ENCODE measurements at regions not wholly inside any gene's neighbourhood (a gene's known extent, or its start where the extent isn't known, plus 50 kb on each side); places are given as distances from the start of the nearest gene placed in this dataset.

DNA sequence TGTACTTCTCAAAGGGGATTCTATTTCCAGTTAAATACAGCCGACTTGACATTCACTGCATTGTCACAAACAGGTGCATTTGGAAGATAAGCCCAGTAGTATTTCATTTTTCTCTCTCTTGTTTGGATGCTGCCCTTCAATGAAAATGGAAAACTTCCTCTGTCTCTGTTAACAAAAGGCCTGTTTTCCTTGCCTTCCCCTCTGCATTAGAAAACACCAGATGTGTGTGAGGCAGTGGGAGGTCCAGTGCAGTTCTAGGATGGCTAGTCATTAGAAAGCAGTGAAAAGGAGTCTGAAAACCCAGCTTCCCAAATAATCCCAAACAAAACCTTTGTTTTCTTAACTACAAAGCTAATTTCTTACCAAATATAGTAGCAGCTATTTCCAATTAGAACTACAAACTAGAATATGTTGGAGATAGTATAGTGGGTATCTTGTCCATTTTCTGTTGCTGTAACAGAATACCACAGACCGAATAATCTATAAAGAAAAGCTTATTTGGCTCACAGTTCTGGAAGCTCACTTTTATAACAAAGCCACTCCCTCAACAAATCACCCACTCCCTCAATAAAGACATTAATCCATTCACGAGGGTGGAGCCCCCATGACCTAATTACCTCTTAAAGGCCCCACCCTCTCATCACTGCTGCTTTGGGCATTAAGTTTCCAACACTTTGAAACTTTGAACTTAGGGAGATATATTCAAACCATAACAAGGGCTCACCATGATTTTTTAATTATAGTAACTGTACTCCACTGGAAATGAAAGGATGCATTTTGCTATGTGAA is 452.1 kb upstream of the RPS6KA3 start:
- no peaks in the 10 kb centered on the region for H3K4me1 ChIP-seq
- H3K27me3 ChIP-seq, result no peaks in the 10 kb centered on the region
- no peaks in the 10 kb centered on the region for H3K9me3 ChIP-seq
- no peak for ATAC-seq
- no peaks in the 10 kb centered on the region for H3K36me3 ChIP-seq
- no peak overlapping the region for H3K4me3 ChIP-seq
- no peak for TF ChIP-seq POLR2AphosphoS5 (IDR thresholded peaks at IDR 0.05)
- TF ChIP-seq, protein P1, sequence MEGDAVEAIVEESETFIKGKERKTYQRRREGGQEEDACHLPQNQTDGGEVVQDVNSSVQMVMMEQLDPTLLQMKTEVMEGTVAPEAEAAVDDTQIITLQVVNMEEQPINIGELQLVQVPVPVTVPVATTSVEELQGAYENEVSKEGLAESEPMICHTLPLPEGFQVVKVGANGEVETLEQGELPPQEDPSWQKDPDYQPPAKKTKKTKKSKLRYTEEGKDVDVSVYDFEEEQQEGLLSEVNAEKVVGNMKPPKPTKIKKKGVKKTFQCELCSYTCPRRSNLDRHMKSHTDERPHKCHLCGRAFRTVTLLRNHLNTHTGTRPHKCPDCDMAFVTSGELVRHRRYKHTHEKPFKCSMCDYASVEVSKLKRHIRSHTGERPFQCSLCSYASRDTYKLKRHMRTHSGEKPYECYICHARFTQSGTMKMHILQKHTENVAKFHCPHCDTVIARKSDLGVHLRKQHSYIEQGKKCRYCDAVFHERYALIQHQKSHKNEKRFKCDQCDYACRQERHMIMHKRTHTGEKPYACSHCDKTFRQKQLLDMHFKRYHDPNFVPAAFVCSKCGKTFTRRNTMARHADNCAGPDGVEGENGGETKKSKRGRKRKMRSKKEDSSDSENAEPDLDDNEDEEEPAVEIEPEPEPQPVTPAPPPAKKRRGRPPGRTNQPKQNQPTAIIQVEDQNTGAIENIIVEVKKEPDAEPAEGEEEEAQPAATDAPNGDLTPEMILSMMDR (IDR thresholded peaks at IDR 0.05), result no peak
- TF ChIP-seq EP300 (IDR thresholded peaks at IDR 0.05), result no peak
- TF ChIP-seq POLR2A (IDR thresholded peaks at IDR 0.05), result no peak
- H3K27ac ChIP-seq, result no peak overlapping the region
- 25 to 52% methylated on average over 2 to 3 of the region's 3 CpGs for WGBS, 2 donors (ENCODE audit: low coverage in 1 of 2)

DNA sequence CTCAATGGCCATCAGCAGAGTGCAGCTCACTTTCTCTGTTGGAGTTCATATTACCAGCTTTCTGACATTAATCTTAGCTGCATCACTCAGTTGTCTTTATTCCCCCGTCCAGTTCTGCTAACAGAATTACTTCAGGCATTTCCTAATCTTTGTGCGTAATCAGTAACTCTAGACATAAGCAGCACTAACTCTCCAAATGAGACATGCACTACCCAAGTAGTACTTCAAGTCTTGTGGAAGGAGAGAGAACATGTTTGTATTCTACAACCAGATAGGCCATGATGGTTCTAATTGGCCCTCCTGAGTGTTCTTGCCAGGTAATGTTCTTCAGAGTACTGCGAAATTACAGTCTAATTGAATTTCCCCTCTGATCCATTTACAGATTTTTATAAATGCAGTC is 448.5 kb upstream of the RPS6KA3 start:
- 78 to 80% methylated on average over 1 to 2 of the region's 3 CpGs for WGBS, 2 donors (ENCODE audit: low coverage in 1 of 2)
- ATAC-seq, result no peak
- Histone ChIP-seq H3K27me3 (no peaks in the 10 kb centered on the region), H3K27ac (no peak overlapping the region), H3K4me1 (no peaks in the 10 kb centered on the region), H3K9me3 (no peaks in the 10 kb centered on the region), H3K36me3 (no peaks in the 10 kb centered on the region), H3K4me3 (no peak overlapping the region)
- TF ChIP-seq, protein P1 (IDR thresholded peaks at IDR 0.05), result no peak
- no peak for TF ChIP-seq EP300 (IDR thresholded peaks at IDR 0.05)

DNA sequence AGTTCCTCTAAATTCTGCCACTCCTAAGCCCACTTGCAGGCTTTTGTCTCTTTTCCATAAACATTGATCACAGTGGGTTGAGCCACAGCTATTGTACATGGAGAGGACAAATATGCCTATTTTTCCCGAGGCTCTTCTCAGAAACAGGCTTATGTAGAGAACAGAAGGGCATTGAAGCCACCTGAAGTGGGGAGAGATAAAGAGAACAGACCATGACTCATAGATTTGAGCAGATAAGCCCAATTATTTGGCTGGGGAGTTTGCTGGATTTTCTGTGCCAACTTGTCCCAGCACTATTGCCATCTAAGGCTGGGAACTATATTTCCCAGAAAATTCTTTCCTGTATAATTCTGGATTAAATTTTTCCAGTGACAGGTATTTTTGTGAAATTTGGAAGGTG is 446.1 kb upstream of the RPS6KA3 start:
- Histone ChIP-seq H3K4me1 (no peaks in the 10 kb centered on the region), H3K27me3 (no peaks in the 10 kb centered on the region), H3K27ac (no peak overlapping the region), H3K36me3 (no peaks in the 10 kb centered on the region), H3K4me3 (no peak overlapping the region), H3K9me3 (no peaks in the 10 kb centered on the region)
- 0 to 33% methylated on average over 1 of the region's 1 CpG for WGBS, 2 donors (ENCODE audit: low coverage in 1 of 2)
- ATAC-seq, result no peak
- TF ChIP-seq POLR2AphosphoS5 (IDR thresholded peaks at IDR 0.05) (no peak), EP300 (IDR thresholded peaks at IDR 0.05) (no peak), POLR2A (IDR thresholded peaks at IDR 0.05) (no peak)
- TF ChIP-seq, protein P1 (IDR thresholded peaks at IDR 0.05), result no peak

DNA sequence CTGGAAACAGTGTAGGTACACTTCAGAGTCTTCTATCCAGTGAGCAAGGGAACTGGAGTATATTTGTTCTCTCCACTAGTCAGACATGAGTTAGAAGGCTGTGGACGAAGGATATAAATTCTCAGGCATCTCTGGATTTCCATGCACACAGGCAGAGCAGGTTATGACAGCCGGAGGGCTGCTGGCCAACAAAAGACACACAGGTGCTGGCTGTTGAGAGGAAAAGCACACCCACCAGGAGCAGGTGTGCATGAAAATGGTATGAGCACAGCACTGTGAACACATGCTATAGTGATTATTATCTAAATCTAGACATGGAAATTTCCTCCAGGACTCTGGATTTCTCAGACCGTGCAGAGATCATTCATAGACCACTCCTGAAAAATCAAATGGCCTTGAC is 444.7 kb upstream of the RPS6KA3 start:
- no peaks in the 10 kb centered on the region for H3K27me3 ChIP-seq
- WGBS, 2 donors (ENCODE audit: low coverage in 1 of 2), result 71% methylated on average over 2 of the region's 3 CpGs; no CpG with 5 or more reads in 1 of the 2 donors
- no peaks in the 10 kb centered on the region for H3K4me1 ChIP-seq
- no peak for ATAC-seq
- no peak overlapping the region for H3K27ac ChIP-seq
- no peak for TF ChIP-seq POLR2A (IDR thresholded peaks at IDR 0.05)
- no peak for TF ChIP-seq EP300 (IDR thresholded peaks at IDR 0.05)
- TF ChIP-seq, protein P1 (IDR thresholded peaks at IDR 0.05), result no peak
- TF ChIP-seq POLR2AphosphoS5 (IDR thresholded peaks at IDR 0.05), result no peak
- H3K36me3 ChIP-seq, result no peaks in the 10 kb centered on the region
- no peaks in the 10 kb centered on the region for H3K9me3 ChIP-seq
- no peak overlapping the region for H3K4me3 ChIP-seq

DNA sequence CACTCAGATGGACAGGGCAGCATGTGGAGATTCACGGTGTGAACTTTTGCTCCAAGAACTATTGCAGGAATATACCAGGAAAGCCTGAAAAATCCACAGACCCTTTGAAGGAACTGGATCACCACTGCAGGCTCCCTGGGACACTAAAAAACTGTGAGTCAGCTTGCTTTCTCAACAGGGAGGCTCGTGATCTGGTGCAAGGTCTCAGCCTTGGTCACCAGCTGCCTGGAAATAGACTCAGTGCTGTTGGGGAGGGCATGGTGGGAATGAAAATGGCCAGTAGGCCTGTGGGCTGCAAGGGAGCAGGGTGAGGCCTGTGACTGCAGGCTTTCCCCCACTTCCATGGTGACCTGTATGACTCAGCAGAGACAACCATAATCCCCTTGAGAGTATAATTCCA is 426.4 kb upstream of the RPS6KA3 start:
- TF ChIP-seq POLR2AphosphoS5 (IDR thresholded peaks at IDR 0.05), result no peak
- TF ChIP-seq, protein P1 (IDR thresholded peaks at IDR 0.05), result no peak
- TF ChIP-seq EP300 (IDR thresholded peaks at IDR 0.05), result no peak
- no peak for TF ChIP-seq POLR2A (IDR thresholded peaks at IDR 0.05)
- no peaks in the 10 kb centered on the region for H3K9me3 ChIP-seq
- no peak for ATAC-seq
- H3K36me3 ChIP-seq, result no peaks in the 10 kb centered on the region
- H3K27ac ChIP-seq, result no peak overlapping the region
- H3K27me3 ChIP-seq, result no peaks in the 10 kb centered on the region
- no peaks in the 10 kb centered on the region for H3K4me1 ChIP-seq
- H3K4me3 ChIP-seq, result no peak overlapping the region
- 83 to 100% methylated on average over 1 to 2 of the region's 2 CpGs for WGBS, 2 donors (ENCODE audit: low coverage in 1 of 2)

Measured in gastroesophageal sphincter (tissue), 4 donors.